Heart left ventricle (tissue), 16 donors: ENCODE measurements at regions not wholly inside any gene's neighbourhood (a gene's known extent, or its start where the extent isn't known, plus 50 kb on each side); places are given as distances from the start of the nearest gene placed in this dataset.
"Not testable (repeated sequence)": the region's sequence is repeated elsewhere in the genome, so short reads cannot be mapped to it uniquely, and the experiment has no call there.

Experiments
- ATAC-seq, 4 donors: fragments of 200-7000 bp; cut with Tn5 transposase; one replicate each; pipeline ENCODE4 v1.9.1; 2020 to 2022; ENCODE audit warnings: moderate library complexity in 4 of 4, mild to moderate bottlenecking in 3 of 4, moderate number of reproducible peaks in 1 of 4
- DNase-seq, 5 donors: peaks; one replicate each; pipeline ENCODE4 v3.0.0-alpha.2; 2020
- H3K27ac ChIP-seq, 12 donors: fragments of 200-600 bp; sonication (generic) in 4 of 12; one replicate each; pipeline versions ENCODE4 v1.5.0 to v1.8.0; 2016 to 2022; ENCODE audit warnings: mild to moderate bottlenecking in 2 of 12
- H3K27me3 ChIP-seq, 9 donors: fragments of 200-600 bp; sonication (generic) in 2 of 9; one replicate each; pipeline versions ENCODE4 v1.5.1 to v1.8.0; 2016 to 2022; ENCODE audit warnings: mild to moderate bottlenecking in 3 of 9
- H3K36me3 ChIP-seq, 9 donors: fragments of 200-600 bp; sonication (generic) in 2 of 9; one replicate each; pipeline versions ENCODE4 v1.5.0 to v1.8.0; 2018 to 2022; ENCODE audit warnings: mild to moderate bottlenecking in 2 of 9
- H3K4me1 ChIP-seq, 12 donors: fragments of 200-600 bp; sonication (generic) in 4 of 12; one replicate each; pipeline versions ENCODE4 v1.5.0 to v1.8.0; 2016 to 2022; ENCODE audit warnings: mild to moderate bottlenecking in 3 of 12
- H3K4me3 ChIP-seq, 12 donors: fragments of 200-600 bp; sonication (generic) in 4 of 12; one replicate each; pipeline versions ENCODE4 v1.5.0 to v1.8.0; 2017 to 2022; ENCODE audit warnings: mild to moderate bottlenecking in 9 of 12, moderate library complexity in 4 of 12
- H3K9me3 ChIP-seq, 12 donors: fragments of 200-600 bp; sonication (generic) in 4 of 12; one replicate each; pipeline versions ENCODE4 v1.5.0 to v1.8.0; 2016 to 2022; ENCODE audit warnings: mild to moderate bottlenecking in 1 of 12
- CTCF ChIP-seq, 12 donors: fragments of 200-600 bp; sonication (generic) in 4 of 12; IDR thresholded peaks; one replicate each; pipeline versions ENCODE4 v1.5.0 to v1.8.0; 2018 to 2022; ENCODE audit warnings: antibody characterized with exemption in 12 of 12, mild to moderate bottlenecking in 5 of 12
- POLR2A ChIP-seq, 2 donors: fragments of 450-650 bp; IDR thresholded peaks; one replicate each; pipeline ENCODE4 v1.6.1; 2017; ENCODE audit warnings: antibody characterized with exemption in 2 of 2, mild to moderate bottlenecking in 2 of 2, moderate library complexity in 2 of 2
- WGBS, 4 donors: extraction: QIAGEN DNeasy Blood & Tissue Kit in 2 of 4; methylation state at CpG; one replicate each; pipeline versions ENCODE4 v1.1.5 to v1.1.7; 2013 to 2018; 5-methylcytosine and 5-hydroxymethylcytosine counted together
- intact Hi-C, 10 donors: fragments of 100-400 bp; cut with DNase I; formaldehyde crosslinking; loops; one replicate each; pipeline versions ENCODE4 v1.11.1 to v1.14.2; 2022
- donor health status: ischemic (EF 13 %, LVEDD 7.1; RV severe dilation, severe dysfunction).
- donor health status: healthy with polysubstance abuse.
- donor health status: DM: no; HTN: yes; CAD: no.
- donor health status: DM: no; HTN: no; CAD: no.
- donor health status: ischemic (EF 25% LVEDD 6.9; RV normal size, moderate dysfunction).
- donor health status: ischemic (EF 25% LVEDD 5.7; RV mildly dilated, moderate dysfunction).
- donor health status: healthy.
- donor health status: DM: yes; HTN: yes; CAD: no.
- donor health status: ischemic (EF 35%, LVEDD 5.7; RV mildly dilated, moderate dysfunction).
- donor health status: nonischemic (EF 11% LVEDD 7.7; RV severe dilation, severe dysfunction).
- donor health status: DM: yes; HTN: yes; CAD: no.
- donor health status: PGD.
- donor health status: ischemic (EF 29% LVEDD 5.4; RV normal size, mild dysfunction).
- donor health status: nonischemic (EF 23%, LVEDD 6.1; RV moderate dilation, normal function).

- DNase-seq, result peak in 1 of 5 donors; percentile 50
- intact Hi-C loops, result no loop called here
Observed at GRCh38 chr13:65784088-65784816, 1445.9 kb downstream of the PCDH9 start.

GRCh38 chr13:65783383-65783782, 1446.8 kb downstream of the PCDH9 start:
- H3K27me3 ChIP-seq, result no peaks in the 10 kb centered on the region
- H3K4me1 ChIP-seq, result no peaks in the 10 kb centered on the region
- no peak for ATAC-seq
- no peak for DNase-seq
- TF ChIP-seq POLR2A (IDR thresholded peaks at IDR 0.05), result no peak
- no peak for TF ChIP-seq CTCF (IDR thresholded peaks at IDR 0.05)
- no peaks in the 10 kb centered on the region for H3K36me3 ChIP-seq
- WGBS, 4 donors, result 84 to 95% (median 94%) methylated on average over 5 to 6 of the region's 6 CpGs
- H3K4me3 ChIP-seq, result no peak overlapping the region
- intact Hi-C loops, result no loop called here
- no peaks in the 10 kb centered on the region for H3K9me3 ChIP-seq
- no peak overlapping the region for H3K27ac ChIP-seq

More at GRCh38 chr13:65784088-65784816, 1445.9 kb downstream of the PCDH9 start:
- 77 to 80% (median 78%) methylated on average over 7 to 12 of the region's 12 CpGs for WGBS, 4 donors
- H3K27me3 ChIP-seq, result no peaks in the 10 kb centered on the region
- no peaks in the 10 kb centered on the region for H3K4me1 ChIP-seq
- H3K4me3 ChIP-seq, result no peak overlapping the region
- H3K9me3 ChIP-seq, result no peaks in the 10 kb centered on the region
- no peak overlapping the region for H3K27ac ChIP-seq
- ATAC-seq, result no peak
- TF ChIP-seq POLR2A (IDR thresholded peaks at IDR 0.05), result no peak
- no peak for TF ChIP-seq CTCF (IDR thresholded peaks at IDR 0.05)
- no peaks in the 10 kb centered on the region for H3K36me3 ChIP-seq

GRCh38 chr13:65771704-65772313, 1458.3 kb downstream of the PCDH9 start:
- H3K4me1 ChIP-seq, ATAC-seq, DNase-seq, H3K4me3 ChIP-seq, H3K27me3 ChIP-seq, H3K27ac ChIP-seq, intact Hi-C loops, H3K36me3 ChIP-seq: not testable (repeated sequence)
- 72 to 78% (median 76%) methylated on average over 6 of the region's 6 CpGs for WGBS, 4 donors
- H3K9me3 ChIP-seq, result peaks cover 0 to 28% (median 17%) of the 10 kb centered on the region in 12 donors

- DNase-seq (no peak), ATAC-seq (no peak)
- H3K4me3 ChIP-seq, result no peak overlapping the region
- intact Hi-C loops, result no loop called here
- H3K27me3 ChIP-seq, result no peaks in the 10 kb centered on the region
- 65 to 78% (median 73%) methylated on average over 6 of the region's 6 CpGs for WGBS, 4 donors
- H3K4me1 ChIP-seq, result no peaks in the 10 kb centered on the region
- peaks cover 0 to 28% (median 16%) of the 10 kb centered on the region in 12 donors for H3K9me3 ChIP-seq
- H3K36me3 ChIP-seq, result no peaks in the 10 kb centered on the region
- H3K27ac ChIP-seq, result no peak overlapping the region
- no peak for TF ChIP-seq CTCF (IDR thresholded peaks at IDR 0.05)
- TF ChIP-seq POLR2A (IDR thresholded peaks at IDR 0.05), result no peak
Observed at GRCh38 chr13:65768545-65768944, 1461.6 kb downstream of the PCDH9 start.
